GM10248 (cell line): ENCODE measurements at regions not wholly inside any gene's neighbourhood (a gene's known extent, or its start where the extent isn't known, plus 50 kb on each side); places are given as distances from the start of the nearest gene placed in this dataset.

ENCODE experiments used
- CTCF ChIA-PET: fragments of 300-600 bp; sonication (Branson Sonifier 250); formaldehyde crosslinking; extraction: SDS; loops from one replicate; lab custom pipeline; 2021; ENCODE audit warnings: antibody characterized with exemption; lab: Yijun Ruan, JAX
- POLR2A ChIA-PET: fragments of 350-650 bp; sonication (Branson Sonifier 250); formaldehyde crosslinking; extraction: SDS; loops from one replicate; lab custom pipeline; 2020; ENCODE audit warnings: antibody characterized with exemption; lab: Yijun Ruan, JAX
- DNase-seq: peaks from one replicate; pipeline ENCODE4 v3.0.0; 2012; ENCODE audit errors: extremely low spot score
- CTCF ChIP-seq: IDR thresholded peaks from 2 replicates; pipeline ENCODE4 v1.5.1; 2012; ENCODE audit warnings: mild to moderate bottlenecking, low read depth; ENCODE audit errors: extremely low read depth, missing control alignments, control extremely low read depth

GRCh38 chr2:66695226-66695735, 260.4 kb downstream of the MEIS1 start:
- ChIA-PET CTCF (no interaction called here), POLR2A (no interaction called here)
- no peak for DNase-seq

GRCh38 chr2:66696374-66696773, 261.4 kb downstream of the MEIS1 start:
- ChIA-PET POLR2A (no interaction called here), CTCF (no interaction called here)
- no peak for DNase-seq
- TF ChIP-seq CTCF = no peak

More at GRCh38 chr2:66695226-66695735, 260.4 kb downstream of the MEIS1 start:
- no peak for TF ChIP-seq CTCF

- CTCF ChIA-PET = no interaction called here
- POLR2A ChIA-PET = no interaction called here
- TF ChIP-seq CTCF = no peak
- DNase-seq = no peak
Measured at GRCh38 chr2:66696886-66697285, 262.0 kb downstream of the MEIS1 start.

- POLR2A ChIA-PET = no interaction called here
- CTCF ChIA-PET = no interaction called here
- no peak for DNase-seq
- TF ChIP-seq CTCF = no peak
Measured at GRCh38 chr2:66697366-66697765, 262.4 kb downstream of the MEIS1 start.

- CTCF ChIA-PET = interaction anchor here (1.4 kb wide), 1 partner anchor 10 kb away, joined by 3 read pairs; no protein-coding TSS in a partner anchor
- DNase-seq = no peak
- POLR2A ChIA-PET = no interaction called here
- no peak for TF ChIP-seq CTCF
Measured at GRCh38 chr2:66698091-66698490, 263.2 kb downstream of the MEIS1 start.

GRCh38 chr2:66698576-66699239, 263.8 kb downstream of the MEIS1 start:
- no peak for DNase-seq
- no peak for TF ChIP-seq CTCF
- CTCF ChIA-PET = interaction anchor here (1.4 to 1.5 kb wide), 2 partner anchors 10 to 11 kb away, joined by 3 to 5 read pairs; no protein-coding TSS in a partner anchor
- POLR2A ChIA-PET = no interaction called here
